Erythroblast (primary cell): ENCODE measurements at regions not wholly inside any gene's neighbourhood (a gene's known extent, or its start where the extent isn't known, plus 50 kb on each side); places are given as distances from the start of the nearest gene placed in this dataset.
"Not testable (repeated sequence)": the region's sequence is repeated elsewhere in the genome, so short reads cannot be mapped to it uniquely, and the experiment has no call there.

Experiments used
- GATA1 ChIP-seq: IDR thresholded peaks from 2 replicates; pipeline ENCODE4 v1.6.1; 2011; ENCODE audit warnings: low read depth, mild to moderate bottlenecking, control low read depth, low read length, moderate library complexity
- POLR2A ChIP-seq: IDR thresholded peaks from 2 replicates; pipeline ENCODE4 v1.6.1; 2011; ENCODE audit warnings: mild to moderate bottlenecking, low read length

- TF ChIP-seq POLR2A, GATA1: not testable (repeated sequence)
These were observed 57.7 kb upstream of the METTL9 start for GRCh38 chr16:21541611-21542051.
